ENCODE measurements at regions not wholly inside any gene's neighbourhood (a gene's known extent, or its start where the extent isn't known, plus 50 kb on each side); places are given as distances from the start of the nearest gene placed in this dataset.
A peak's percentile ranks its signal among the peaks of the same experiment; 100 is the strongest.

DNA sequence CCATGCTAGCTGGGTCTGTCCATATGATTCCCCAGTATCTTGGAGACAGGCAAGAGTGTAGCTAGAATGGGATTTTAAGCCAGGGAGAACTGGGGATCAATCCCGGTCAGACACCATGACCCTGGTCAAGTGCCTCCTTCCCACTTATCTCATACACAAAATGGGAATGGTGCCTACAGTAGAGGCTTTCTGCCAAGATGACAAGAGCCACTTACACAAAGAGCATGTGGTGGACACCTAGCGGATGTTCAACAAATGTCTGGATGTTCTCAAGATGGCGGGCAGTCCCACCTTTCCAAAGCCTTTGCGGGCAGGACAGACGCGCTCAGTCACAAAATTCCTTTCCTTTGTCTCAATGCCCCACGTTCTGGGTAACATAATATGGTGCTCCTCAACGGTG is 57.3 kb downstream of the MAF start:
- DNase-seq = no peak

DNA sequence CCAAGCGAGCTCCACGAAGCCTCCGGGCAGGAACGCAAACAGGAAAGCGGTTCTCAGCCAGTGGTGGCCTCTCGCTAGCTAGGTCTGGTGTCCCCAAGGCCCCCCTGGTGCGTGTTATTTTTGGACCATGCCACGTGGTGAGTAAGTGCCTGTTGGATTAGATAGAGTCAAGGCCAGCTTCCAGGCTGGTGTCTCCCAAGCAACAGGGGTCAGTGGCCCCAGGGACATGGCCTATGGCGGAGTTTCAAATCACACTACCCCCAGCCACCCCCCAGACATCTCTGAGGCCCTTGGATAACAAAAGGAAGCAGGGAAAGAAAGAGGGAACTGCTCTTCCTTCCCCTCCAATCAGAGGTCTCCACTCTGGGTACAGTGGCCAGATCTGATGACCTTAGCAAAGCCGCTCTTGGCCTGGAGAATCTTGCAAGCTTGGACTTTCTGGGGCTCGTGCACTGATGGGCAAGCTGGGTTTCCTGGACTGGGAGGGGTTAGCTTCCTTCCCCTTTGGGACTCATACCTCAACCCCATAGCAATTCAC is 58.2 kb downstream of the MAF start:
- DNase-seq = no peak

- DNase-seq = no peak
Measured at GRCh38 chr16:79540825-79541595, 59.5 kb downstream of the MAF start.

DNA sequence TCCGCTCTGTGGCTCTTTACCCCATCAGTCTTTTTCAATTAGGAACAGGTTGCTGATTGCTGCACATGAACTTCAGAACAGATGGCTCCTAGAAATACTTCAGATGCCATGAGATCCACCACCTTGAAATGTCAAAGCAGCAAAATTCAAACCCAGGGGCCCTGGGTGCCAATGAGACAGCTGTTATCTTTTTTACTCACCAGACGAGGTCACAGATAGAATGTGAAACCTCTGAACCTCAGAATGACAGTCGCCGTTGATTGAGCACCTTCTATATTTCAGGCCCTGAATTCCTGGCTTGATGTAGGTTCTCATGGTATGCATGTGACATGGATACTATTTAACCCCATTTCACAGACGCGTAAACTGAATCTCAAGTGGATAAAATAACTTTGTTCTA is 63.0 kb downstream of the MAF start:
- DNase-seq = peak; percentile 3

GRCh38 chr16:79536958-79537357 is 63.6 kb downstream of the MAF start:
- no peak for DNase-seq

DNA sequence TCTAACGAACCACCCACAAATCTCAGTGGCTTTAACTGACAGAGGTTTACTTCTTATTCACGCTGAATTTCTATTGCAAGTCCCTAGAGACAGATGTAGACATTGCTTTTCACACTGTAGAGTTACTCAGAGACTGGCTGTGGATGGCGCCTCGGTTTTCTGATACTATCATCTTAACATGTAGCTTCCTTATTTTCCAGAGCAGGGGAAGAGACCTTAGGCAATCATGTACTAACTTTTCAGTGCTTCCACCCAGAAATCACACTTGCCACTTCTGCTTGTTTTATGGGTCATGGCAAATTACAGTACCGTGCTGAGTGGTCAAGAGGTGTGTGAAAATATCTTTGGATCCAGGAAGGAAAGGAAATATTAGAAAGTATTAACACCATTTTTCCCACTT is 65.4 kb downstream of the MAF start:
- no peak for DNase-seq

- no peak for DNase-seq
Measured at GRCh38 chr16:79534143-79534542, 66.4 kb downstream of the MAF start.

GRCh38 chr16:79533292-79533691 is 67.2 kb downstream of the MAF start:
- DNase-seq = no peak

DNA sequence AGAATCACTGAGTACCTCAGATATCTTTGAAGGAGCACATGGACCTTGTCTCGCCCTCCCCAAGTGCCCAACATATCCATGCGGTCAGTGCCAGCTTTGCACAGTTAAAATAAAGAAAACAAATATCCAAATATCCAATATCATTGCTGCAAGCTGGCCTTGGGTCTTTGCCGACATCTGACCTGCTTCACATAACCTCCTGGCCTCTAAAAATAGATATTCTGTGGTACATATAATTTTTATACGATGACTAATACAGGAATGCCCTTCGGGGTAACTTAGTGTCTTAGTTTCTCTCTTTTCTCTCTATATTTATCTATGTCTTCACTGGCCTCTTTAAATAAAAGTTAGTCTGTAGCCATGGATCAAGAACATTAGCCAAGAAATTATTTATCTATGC is 67.8 kb downstream of the MAF start:
- no peak for DNase-seq

GRCh38 chr16:79532273-79532672 is 68.3 kb downstream of the MAF start:
- DNase-seq = no peak

GRCh38 chr16:79528338-79528737 is 72.2 kb downstream of the MAF start:
- no peak for DNase-seq

DNA sequence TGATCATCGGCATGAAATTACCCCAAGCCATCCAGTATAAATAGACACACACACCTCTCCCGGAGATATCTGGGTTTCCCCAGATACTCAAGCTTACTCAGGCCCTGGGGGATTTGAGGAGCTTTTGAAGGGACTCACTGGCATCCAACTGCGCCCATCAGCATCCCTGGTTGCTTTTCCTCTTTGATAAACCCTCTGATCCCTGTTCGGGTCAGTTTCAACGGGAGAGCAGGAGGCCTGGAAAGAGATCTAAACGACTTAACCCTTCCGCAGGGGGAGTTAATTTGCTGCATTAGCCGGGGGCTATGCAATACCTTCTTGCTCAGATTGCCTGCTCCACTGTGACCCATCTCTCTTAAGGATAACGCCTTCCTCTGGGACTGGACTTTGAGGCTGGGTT is 76.6 kb downstream of the MAF start:
- no peak for DNase-seq

DNA sequence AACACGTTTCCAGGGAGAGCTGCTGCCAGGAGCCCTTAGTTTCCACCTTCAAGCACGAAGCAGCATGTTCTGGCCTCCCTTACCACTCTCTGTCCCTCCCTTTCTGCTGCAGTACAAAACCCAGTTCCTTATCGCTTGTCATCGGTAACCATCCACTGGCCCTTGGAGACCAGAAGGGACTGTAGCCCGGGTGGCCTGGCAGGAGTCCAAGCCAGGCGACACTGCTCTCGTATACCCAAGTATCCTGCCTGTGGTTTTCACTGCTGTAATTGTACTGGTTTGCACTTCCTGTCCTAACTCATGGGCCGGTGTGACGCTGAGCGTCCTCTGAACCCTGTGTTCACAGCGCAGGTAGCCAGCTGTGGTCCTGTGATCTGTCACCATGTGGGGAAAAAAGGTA is 81.1 kb downstream of the MAF start:
- no peak for DNase-seq

GRCh38 chr16:79517156-79517555 is 83.4 kb downstream of the MAF start:
- no peak for DNase-seq

GRCh38 chr16:79510879-79511278 is 89.7 kb downstream of the MAF start:
- DNase-seq = no peak

GRCh38 chr16:79509906-79510305 is 90.6 kb downstream of the MAF start:
- DNase-seq = no peak

DNA sequence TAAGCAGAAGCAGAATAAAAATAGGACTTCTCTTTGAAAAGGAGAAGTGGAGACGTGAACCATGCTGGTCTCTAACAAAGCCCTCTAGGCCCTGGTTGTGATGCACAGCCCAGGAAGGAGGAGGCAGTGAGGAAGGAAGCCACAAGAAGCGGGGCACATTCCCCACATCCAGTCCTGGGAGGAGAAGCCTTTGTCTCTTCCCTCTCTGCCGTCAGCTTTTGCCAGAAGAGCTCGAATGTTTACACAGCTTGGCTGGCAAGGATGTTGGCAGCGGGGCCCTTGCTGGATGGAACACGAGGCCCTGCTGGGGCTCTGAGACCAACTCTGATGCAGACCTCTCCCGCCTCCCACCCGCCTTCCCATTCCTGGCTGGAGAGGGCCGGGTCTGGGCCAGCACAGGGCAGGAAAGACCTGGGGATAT is 91.3 kb downstream of the MAF start:
- DNase-seq = no peak

- no peak for DNase-seq
Measured at GRCh38 chr16:79508294-79508693, 92.2 kb downstream of the MAF start.

DNA sequence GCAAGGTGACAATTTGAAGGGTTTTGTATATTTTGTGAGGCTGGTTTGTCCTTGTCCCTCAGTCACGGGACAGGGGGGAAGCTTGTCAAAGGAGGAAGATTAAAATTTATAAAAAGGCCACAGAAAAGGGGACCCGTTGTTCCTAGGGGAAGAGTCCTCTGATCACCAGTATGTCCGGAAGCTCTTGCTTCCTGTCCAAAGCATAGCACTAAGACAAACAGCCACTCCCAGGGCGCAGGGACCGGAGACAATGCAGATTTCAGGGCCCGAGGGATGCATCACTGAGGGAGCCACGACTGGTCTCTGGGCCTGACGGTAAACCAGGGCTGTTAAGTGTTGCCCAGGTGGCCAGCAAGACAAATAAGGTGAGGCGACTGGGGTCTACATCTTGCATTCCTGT is 95.2 kb downstream of the MAF start:
- no peak for DNase-seq

- no peak for DNase-seq
Measured at GRCh38 chr16:79503511-79503910, 97.0 kb downstream of the MAF start.

DNA sequence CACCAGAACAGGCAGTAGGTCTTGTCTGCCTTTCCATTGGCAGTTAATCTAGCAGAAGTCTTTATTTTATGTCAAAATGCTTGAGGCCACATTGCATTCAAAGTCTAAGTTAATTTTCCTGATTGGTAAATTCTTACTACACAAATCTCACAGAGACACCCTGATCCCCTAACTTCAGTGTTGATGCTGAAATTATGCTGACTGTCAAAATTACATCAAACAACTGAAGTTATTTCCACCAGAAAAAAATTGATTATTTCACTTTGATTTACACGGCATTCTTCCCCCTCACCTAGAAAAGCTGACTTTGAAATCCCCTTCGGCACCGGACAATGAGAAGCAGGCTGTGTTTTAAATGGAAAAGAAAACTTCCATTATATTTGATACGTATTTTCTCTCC is 99.1 kb downstream of the MAF start:
- no peak for DNase-seq

GRCh38 chr16:79500866-79501265 is 99.7 kb downstream of the MAF start:
- no peak for DNase-seq

- DNase-seq = no peak
Measured at GRCh38 chr16:79500286-79500685, 100.3 kb downstream of the MAF start.

GRCh38 chr16:79498928-79499327 is 101.6 kb downstream of the MAF start:
- no peak for DNase-seq
